Hepatocyte (in vitro differentiated cells): ENCODE measurements at regions not wholly inside any gene's neighbourhood (a gene's known extent, or its start where the extent isn't known, plus 50 kb on each side); places are given as distances from the start of the nearest gene placed in this dataset.

Experiments used
- DNase-seq: peaks from one replicate; pipeline ENCODE4 v3.0.0-alpha.2; 2016; ENCODE audit warnings: low spot score
- H2AFZ ChIP-seq: fragments of 200-600 bp; sonication (generic); 2 replicates; pipeline ENCODE4 v1.6.0; 2016; ENCODE audit warnings: antibody characterized with exemption, mild to moderate bottlenecking
- H3K27ac ChIP-seq: fragments of 200-600 bp; sonication (generic); 2 replicates; pipeline ENCODE4 v1.5.1; 2016; ENCODE audit warnings: mild to moderate bottlenecking
- H3K27me3 ChIP-seq: fragments of 200-600 bp; sonication (generic); 2 replicates; pipeline ENCODE4 v1.6.1; 2016
- H3K36me3 ChIP-seq: fragments of 200-600 bp; sonication (generic); replicated peaks from 2 replicates; pipeline ENCODE4 v1.5.1; 2016; ENCODE audit warnings: low read depth; ENCODE audit not compliant: insufficient read depth
- H3K4me1 ChIP-seq: fragments of 200-600 bp; sonication (generic); 2 replicates; pipeline ENCODE4 v1.5.1; 2016; ENCODE audit warnings: mild to moderate bottlenecking, moderate library complexity; ENCODE audit not compliant: insufficient read depth
- H3K4me2 ChIP-seq: fragments of 200-600 bp; sonication (generic); 2 replicates; pipeline ENCODE4 v1.6.0; 2016
- H3K4me3 ChIP-seq: fragments of 200-600 bp; sonication (generic); 2 replicates; pipeline ENCODE4 v1.5.1; 2016; ENCODE audit warnings: mild to moderate bottlenecking
- H3K79me2 ChIP-seq: fragments of 200-600 bp; sonication (generic); 2 replicates; pipeline ENCODE4 v1.6.0; 2017; ENCODE audit warnings: mild to moderate bottlenecking
- H3K9me2 ChIP-seq: fragments of 200-600 bp; sonication (generic); replicated peaks from 2 replicates; pipeline ENCODE4 v1.6.0; 2017; ENCODE audit warnings: mild to moderate bottlenecking; ENCODE audit not compliant: insufficient read depth
- H3K9me3 ChIP-seq: fragments of 200-600 bp; sonication (generic); 2 replicates; pipeline ENCODE4 v1.5.1; 2016; ENCODE audit warnings: low read depth, mild to moderate bottlenecking
- H4K20me1 ChIP-seq: fragments of 200-600 bp; sonication (generic); 2 replicates; pipeline ENCODE4 v1.6.0; 2016; ENCODE audit warnings: mild to moderate bottlenecking; ENCODE audit not compliant: insufficient read depth, poor library complexity, severe bottlenecking
- EZH2 ChIP-seq: fragments of 200-600 bp; sonication (generic); IDR thresholded peaks from 2 replicates; pipeline ENCODE4 v1.6.1; 2016; ENCODE audit warnings: antibody characterized with exemption, mild to moderate bottlenecking, borderline replicate concordance
- EZH2phosphoT487 ChIP-seq: fragments of 200-600 bp; sonication (generic); IDR thresholded peaks from one replicate; pipeline ENCODE4 v1.6.1; 2018; ENCODE audit warnings: antibody characterized with exemption, mild to moderate bottlenecking, low read depth, moderate library complexity; ENCODE audit not compliant: unreplicated experiment, severe bottlenecking
- WGBS: methylation state at CpG from one replicate; pipeline ENCODE4 v1.1.6; 2016; ENCODE audit warnings: low lambda C conversion rate; ENCODE audit errors: missing lambda C conversion rate; 5-methylcytosine and 5-hydroxymethylcytosine counted together
- TF ChIP-seq, protein P1 (sequence below): fragments of 200-600 bp; sonication (generic); IDR thresholded peaks from 2 replicates; pipeline ENCODE4 v1.5.1; 2016; ENCODE audit warnings: antibody characterized with exemption, mild to moderate bottlenecking; ENCODE audit not compliant: poor library complexity

DNA sequence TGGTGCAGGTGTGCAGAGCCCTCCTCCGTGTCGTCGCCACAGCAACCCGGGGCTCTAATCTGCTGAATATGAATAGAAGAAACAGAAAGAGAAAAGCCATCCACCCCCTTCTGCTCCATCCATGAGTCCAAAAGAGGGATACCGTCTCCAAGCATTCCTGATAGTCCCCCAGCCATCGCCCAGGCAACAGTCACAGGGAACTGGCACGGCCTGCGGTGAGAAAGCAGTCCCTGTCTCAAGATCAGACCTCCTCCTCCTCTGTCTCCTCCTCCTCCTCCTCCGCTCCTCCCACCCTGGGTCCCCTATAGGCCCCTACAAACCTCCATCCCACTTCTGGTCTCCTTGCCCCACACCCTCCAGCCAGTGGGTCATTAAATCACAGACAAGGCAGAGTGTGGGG is 308.1 kb upstream of the MPDZ start:
- no peaks in the 10 kb centered on the region for H3K79me2 ChIP-seq
- H3K27me3 ChIP-seq = no peaks in the 10 kb centered on the region
- H3K9me2 ChIP-seq = no peaks in the 10 kb centered on the region
- no peak for DNase-seq
- H2AFZ ChIP-seq = no peak overlapping the region
- H3K4me3 ChIP-seq = no peak overlapping the region
- no peak overlapping the region for H3K4me2 ChIP-seq
- 85% methylated on average over 6 of the region's 9 CpGs for WGBS
- H3K36me3 ChIP-seq = no peaks in the 10 kb centered on the region
- TF ChIP-seq, protein P1, sequence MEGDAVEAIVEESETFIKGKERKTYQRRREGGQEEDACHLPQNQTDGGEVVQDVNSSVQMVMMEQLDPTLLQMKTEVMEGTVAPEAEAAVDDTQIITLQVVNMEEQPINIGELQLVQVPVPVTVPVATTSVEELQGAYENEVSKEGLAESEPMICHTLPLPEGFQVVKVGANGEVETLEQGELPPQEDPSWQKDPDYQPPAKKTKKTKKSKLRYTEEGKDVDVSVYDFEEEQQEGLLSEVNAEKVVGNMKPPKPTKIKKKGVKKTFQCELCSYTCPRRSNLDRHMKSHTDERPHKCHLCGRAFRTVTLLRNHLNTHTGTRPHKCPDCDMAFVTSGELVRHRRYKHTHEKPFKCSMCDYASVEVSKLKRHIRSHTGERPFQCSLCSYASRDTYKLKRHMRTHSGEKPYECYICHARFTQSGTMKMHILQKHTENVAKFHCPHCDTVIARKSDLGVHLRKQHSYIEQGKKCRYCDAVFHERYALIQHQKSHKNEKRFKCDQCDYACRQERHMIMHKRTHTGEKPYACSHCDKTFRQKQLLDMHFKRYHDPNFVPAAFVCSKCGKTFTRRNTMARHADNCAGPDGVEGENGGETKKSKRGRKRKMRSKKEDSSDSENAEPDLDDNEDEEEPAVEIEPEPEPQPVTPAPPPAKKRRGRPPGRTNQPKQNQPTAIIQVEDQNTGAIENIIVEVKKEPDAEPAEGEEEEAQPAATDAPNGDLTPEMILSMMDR = no peak
- TF ChIP-seq EZH2phosphoT487 = no peak
- TF ChIP-seq EZH2 = no peak
- no peaks in the 10 kb centered on the region for H3K9me3 ChIP-seq
- H3K4me1 ChIP-seq = peaks cover 5% of the 10 kb centered on the region
- peak overlapping the region; percentile 29 for H3K27ac ChIP-seq
- H4K20me1 ChIP-seq = no peaks in the 10 kb centered on the region

DNA sequence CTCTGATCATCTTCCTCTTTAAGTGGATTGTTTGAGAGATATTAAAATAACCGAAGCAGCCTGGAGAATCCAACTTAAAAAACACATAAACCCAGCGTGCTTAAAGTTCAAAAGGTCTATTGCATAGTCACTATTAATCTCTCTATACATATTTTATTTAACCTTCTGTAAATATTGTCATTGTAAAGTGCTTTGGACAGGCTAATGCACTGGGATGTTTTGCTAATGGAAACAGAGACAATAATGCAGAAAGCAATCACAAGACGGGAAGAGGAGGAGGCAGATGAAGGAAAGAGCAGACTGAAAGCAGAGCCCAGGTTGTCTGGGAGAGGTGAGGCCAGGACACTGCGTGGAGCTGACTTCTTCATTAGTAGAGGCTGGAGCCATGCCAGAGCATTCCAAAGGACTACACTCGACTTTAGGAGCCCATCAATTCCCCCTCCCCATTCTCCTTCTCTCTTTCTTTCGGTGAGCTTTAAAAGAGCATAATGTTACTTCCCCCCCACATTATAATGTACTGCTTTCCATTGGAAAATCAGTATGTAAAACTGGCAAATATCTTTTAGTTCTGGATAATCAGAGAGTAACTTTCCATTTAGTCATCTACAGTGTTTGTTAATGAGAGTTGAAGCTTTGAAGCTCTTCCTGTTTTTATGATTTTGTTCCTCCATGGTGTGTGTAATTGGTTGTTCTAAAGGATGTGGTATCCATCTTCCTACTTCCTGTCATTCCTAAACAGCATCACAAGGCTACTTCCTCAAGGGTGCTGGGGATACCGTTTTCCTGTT is 307.3 kb upstream of the MPDZ start:
- Histone ChIP-seq H2AFZ (peak overlapping the region; percentile 30), H3K27me3 (no peaks in the 10 kb centered on the region), H4K20me1 (no peaks in the 10 kb centered on the region), H3K4me2 (peak overlapping the region; percentile 27), H3K79me2 (no peaks in the 10 kb centered on the region), H3K36me3 (no peaks in the 10 kb centered on the region), H3K27ac (peak overlapping the region; percentile 29), H3K4me3 (no peak overlapping the region), H3K9me3 (no peaks in the 10 kb centered on the region), H3K9me2 (no peaks in the 10 kb centered on the region), H3K4me1 (peaks cover 5% of the 10 kb centered on the region)
- WGBS = 47% methylated on average over 7 of the region's 7 CpGs
- peak; percentile 16 for DNase-seq
- TF ChIP-seq, protein P1 = no peak
- TF ChIP-seq EZH2phosphoT487 = no peak
- no peak for TF ChIP-seq EZH2

DNA sequence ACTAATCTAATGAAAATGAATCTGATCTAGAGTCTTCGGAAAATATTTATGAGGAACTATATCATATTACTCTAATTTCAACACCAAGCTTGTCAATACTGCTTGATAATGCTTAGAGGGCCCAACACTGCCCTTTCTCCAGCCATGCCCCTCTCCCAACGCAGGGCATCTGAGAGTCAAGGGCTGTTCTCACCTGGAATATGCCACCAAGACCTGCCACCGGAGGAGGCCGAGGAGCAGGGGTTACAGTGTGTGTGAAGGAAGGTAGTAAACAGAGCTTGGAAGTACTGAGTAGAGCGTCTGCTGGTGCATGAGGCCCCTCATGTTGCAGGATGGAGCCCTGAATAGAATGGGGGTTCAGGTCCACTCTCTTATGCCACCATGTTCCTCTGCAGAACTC is 301.3 kb upstream of the MPDZ start:
- TF ChIP-seq EZH2phosphoT487 (no peak), EZH2 (no peak)
- TF ChIP-seq, protein P1 = no peak
- Histone ChIP-seq H3K27ac (no peak overlapping the region), H3K4me2 (no peak overlapping the region), H3K9me2 (no peaks in the 10 kb centered on the region), H3K79me2 (no peaks in the 10 kb centered on the region), H3K27me3 (no peaks in the 10 kb centered on the region), H3K4me1 (no peaks in the 10 kb centered on the region), H3K36me3 (no peaks in the 10 kb centered on the region), H3K4me3 (no peak overlapping the region), H3K9me3 (no peaks in the 10 kb centered on the region), H2AFZ (no peak overlapping the region), H4K20me1 (no peaks in the 10 kb centered on the region)
- DNase-seq = no peak
- 95% methylated on average over 5 of the region's 5 CpGs for WGBS
